BJ (cell line): ENCODE measurements at regions not wholly inside any gene's neighbourhood (a gene's known extent, or its start where the extent isn't known, plus 50 kb on each side); places are given as distances from the start of the nearest gene placed in this dataset.

Source experiments
- CTCF ChIA-PET: fragments of 350-600 bp; formaldehyde crosslinking; extraction: SDS; loops from one replicate; lab custom pipeline; 2021; ENCODE audit warnings: antibody characterized with exemption, inconsistent platforms; lab: Yijun Ruan, JAX
- POLR2A ChIA-PET: fragments of 300-600 bp; sonication (Branson Sonifier 250); formaldehyde crosslinking; extraction: SDS; loops from one replicate; lab custom pipeline; 2021; ENCODE audit warnings: antibody characterized with exemption; lab: Charles Lee
- DNase-seq: peaks from one replicate; pipeline ENCODE4 v3.0.0-alpha.2; 2011; ENCODE audit warnings: low read depth
- H3K27me3 ChIP-seq: 2 replicates; pipeline ENCODE4 v1.6.0; 2011; ENCODE audit warnings: low read length; ENCODE audit not compliant: control insufficient read depth, insufficient read depth
- H3K36me3 ChIP-seq: 2 replicates; pipeline ENCODE4 v1.5.1; 2011; ENCODE audit warnings: low read length; ENCODE audit not compliant: control insufficient read depth, insufficient read depth
- H3K4me3 ChIP-seq: 2 replicates; pipeline ENCODE4 v1.5.1; 2011; ENCODE audit warnings: low read depth, mild to moderate bottlenecking, control low read depth, low read length
- TF ChIP-seq, protein P1 (sequence below): IDR thresholded peaks from 2 replicates; pipeline ENCODE4 v1.5.1; 2011; ENCODE audit warnings: low read depth, mild to moderate bottlenecking, control low read depth, inconsistent platforms, low read length, moderate library complexity; ENCODE audit not compliant: insufficient read depth

GRCh38 chr6:19415605-19416326 lies 421.4 kb upstream of the ID4 start:
- H3K4me3 ChIP-seq = no peak overlapping the region
- TF ChIP-seq, protein P1, sequence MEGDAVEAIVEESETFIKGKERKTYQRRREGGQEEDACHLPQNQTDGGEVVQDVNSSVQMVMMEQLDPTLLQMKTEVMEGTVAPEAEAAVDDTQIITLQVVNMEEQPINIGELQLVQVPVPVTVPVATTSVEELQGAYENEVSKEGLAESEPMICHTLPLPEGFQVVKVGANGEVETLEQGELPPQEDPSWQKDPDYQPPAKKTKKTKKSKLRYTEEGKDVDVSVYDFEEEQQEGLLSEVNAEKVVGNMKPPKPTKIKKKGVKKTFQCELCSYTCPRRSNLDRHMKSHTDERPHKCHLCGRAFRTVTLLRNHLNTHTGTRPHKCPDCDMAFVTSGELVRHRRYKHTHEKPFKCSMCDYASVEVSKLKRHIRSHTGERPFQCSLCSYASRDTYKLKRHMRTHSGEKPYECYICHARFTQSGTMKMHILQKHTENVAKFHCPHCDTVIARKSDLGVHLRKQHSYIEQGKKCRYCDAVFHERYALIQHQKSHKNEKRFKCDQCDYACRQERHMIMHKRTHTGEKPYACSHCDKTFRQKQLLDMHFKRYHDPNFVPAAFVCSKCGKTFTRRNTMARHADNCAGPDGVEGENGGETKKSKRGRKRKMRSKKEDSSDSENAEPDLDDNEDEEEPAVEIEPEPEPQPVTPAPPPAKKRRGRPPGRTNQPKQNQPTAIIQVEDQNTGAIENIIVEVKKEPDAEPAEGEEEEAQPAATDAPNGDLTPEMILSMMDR = no peak
- ChIA-PET CTCF (no interaction called here), POLR2A (no interaction called here)
- H3K27me3 ChIP-seq = no peaks in the 10 kb centered on the region
- no peak for DNase-seq
- H3K36me3 ChIP-seq = no peaks in the 10 kb centered on the region

GRCh38 chr6:19416811-19417210 lies 420.4 kb upstream of the ID4 start:
- Histone ChIP-seq H3K4me3 (no peak overlapping the region), H3K27me3 (no peaks in the 10 kb centered on the region), H3K36me3 (no peaks in the 10 kb centered on the region)
- TF ChIP-seq, protein P1 = no peak
- no peak for DNase-seq
- ChIA-PET CTCF (no interaction called here), POLR2A (no interaction called here)

- TF ChIP-seq, protein P1 = no peak
- ChIA-PET CTCF (no interaction called here), POLR2A (no interaction called here)
- DNase-seq = no peak
- no peaks in the 10 kb centered on the region for H3K27me3 ChIP-seq
- no peaks in the 10 kb centered on the region for H3K36me3 ChIP-seq
- H3K4me3 ChIP-seq = no peak overlapping the region
Observed at GRCh38 chr6:19417713-19418112, 419.5 kb upstream of the ID4 start.

DNA sequence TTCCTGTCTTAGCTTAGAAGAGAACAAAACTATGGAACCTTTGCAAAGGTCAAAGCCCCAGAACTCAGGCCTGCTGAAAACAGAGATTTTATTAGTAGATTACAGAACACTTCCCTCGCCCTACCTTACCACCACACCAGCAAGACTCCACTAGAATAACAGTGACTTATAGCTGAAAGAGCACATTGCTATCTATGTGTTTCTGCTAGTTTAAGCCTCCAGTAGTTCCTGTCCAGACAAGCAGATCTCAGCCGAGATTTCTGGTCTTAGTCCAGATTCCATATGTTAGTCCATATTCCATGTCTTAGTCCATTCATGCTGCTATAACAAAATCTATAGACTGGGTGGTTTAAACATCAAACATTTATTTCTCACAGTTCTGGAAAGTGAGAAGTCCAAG lies 412.3 kb upstream of the ID4 start:
- H3K36me3 ChIP-seq = no peaks in the 10 kb centered on the region
- no peak for DNase-seq
- no peaks in the 10 kb centered on the region for H3K27me3 ChIP-seq
- ChIA-PET CTCF (interaction anchor here (0.6 kb wide), 1 partner anchor 675 kb away, joined by 3 read pairs; no protein-coding TSS in a partner anchor), POLR2A (no interaction called here)
- no peak overlapping the region for H3K4me3 ChIP-seq
- TF ChIP-seq, protein P1 = no peak

DNA sequence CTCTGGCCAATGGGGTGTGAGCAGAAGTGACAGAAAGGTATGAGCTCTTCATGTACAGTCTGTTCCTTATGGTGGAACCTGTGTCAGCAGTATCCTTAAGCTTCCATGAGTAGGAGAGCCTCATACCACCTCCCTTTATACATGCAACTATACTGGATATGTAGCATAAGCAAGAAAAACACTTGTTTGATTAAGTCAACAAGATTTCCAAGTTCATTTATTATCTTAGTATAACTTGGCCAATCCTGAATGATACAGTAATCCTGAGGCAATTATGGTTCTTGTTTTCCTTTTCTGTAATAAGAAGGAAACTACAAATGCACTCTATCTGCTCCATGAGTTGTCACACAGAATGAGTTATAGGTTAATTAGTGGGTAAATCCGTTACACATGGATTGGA lies 409.6 kb upstream of the ID4 start:
- POLR2A ChIA-PET = no interaction called here

More for the DNA sequence above, 409.6 kb upstream of the ID4 start:
- no peaks in the 10 kb centered on the region for H3K36me3 ChIP-seq
- DNase-seq = no peak
- TF ChIP-seq, protein P1 = no peak
- no peak overlapping the region for H3K4me3 ChIP-seq
- H3K27me3 ChIP-seq = no peaks in the 10 kb centered on the region
- CTCF ChIA-PET = no interaction called here
